ENCODE measurements at regions not wholly inside any gene's neighbourhood (a gene's known extent, or its start where the extent isn't known, plus 50 kb on each side); places are given as distances from the start of the nearest gene placed in this dataset.

- Histone ChIP-seq H3K36me3 (ENCODE audit: control insufficient read depth in 1 of 2, insufficient read depth in 2 of 2, low read length in 2 of 2) (no peaks in the 10 kb centered on the region), H3K27me3 (ENCODE audit: low read depth, low read length) (no peaks in the 10 kb centered on the region), H3K4me3 (ENCODE audit: low read depth in 1 of 2, low read length in 2 of 2) (no peak overlapping the region), H3K4me1 (ENCODE audit: control insufficient read depth in 1 of 2, insufficient read depth in 2 of 2, low read length in 2 of 2) (no peaks in the 10 kb centered on the region), H3K27ac (ENCODE audit: low read length) (no peak overlapping the region), H3K9me3 (ENCODE audit: control insufficient read depth in 1 of 2, low read length in 2 of 2) (no peaks in the 10 kb centered on the region)
These were observed 193.0 kb upstream of the BTG1 start for GRCh38 chr12:92338671-92339070.

GRCh38 chr12:92338102-92338501, 192.5 kb upstream of the BTG1 start:
- H3K27ac ChIP-seq (ENCODE audit: low read length) = no peak overlapping the region
- no peaks in the 10 kb centered on the region for H3K4me1 ChIP-seq (ENCODE audit: control insufficient read depth in 1 of 2, insufficient read depth in 2 of 2, low read length in 2 of 2)
- no peaks in the 10 kb centered on the region for H3K36me3 ChIP-seq (ENCODE audit: control insufficient read depth in 1 of 2, insufficient read depth in 2 of 2, low read length in 2 of 2)
- no peaks in the 10 kb centered on the region for H3K9me3 ChIP-seq (ENCODE audit: control insufficient read depth in 1 of 2, low read length in 2 of 2)
- no peak overlapping the region for H3K4me3 ChIP-seq (ENCODE audit: low read depth in 1 of 2, low read length in 2 of 2)
- no peaks in the 10 kb centered on the region for H3K27me3 ChIP-seq (ENCODE audit: low read depth, low read length)

GRCh38 chr12:92337128-92337527, 191.5 kb upstream of the BTG1 start:
- Histone ChIP-seq H3K4me3 (ENCODE audit: low read depth in 1 of 2, low read length in 2 of 2) (no peak overlapping the region), H3K27me3 (ENCODE audit: low read depth, low read length) (no peaks in the 10 kb centered on the region), H3K36me3 (ENCODE audit: control insufficient read depth in 1 of 2, insufficient read depth in 2 of 2, low read length in 2 of 2) (no peaks in the 10 kb centered on the region), H3K9me3 (ENCODE audit: control insufficient read depth in 1 of 2, low read length in 2 of 2) (no peaks in the 10 kb centered on the region), H3K4me1 (ENCODE audit: control insufficient read depth in 1 of 2, insufficient read depth in 2 of 2, low read length in 2 of 2) (no peaks in the 10 kb centered on the region), H3K27ac (ENCODE audit: low read length) (no peak overlapping the region)

GRCh38 chr12:92336641-92337040, 191.0 kb upstream of the BTG1 start:
- no peaks in the 10 kb centered on the region for H3K27me3 ChIP-seq (ENCODE audit: low read depth, low read length)
- no peaks in the 10 kb centered on the region for H3K9me3 ChIP-seq (ENCODE audit: control insufficient read depth in 1 of 2, low read length in 2 of 2)
- no peak overlapping the region for H3K4me3 ChIP-seq (ENCODE audit: low read depth in 1 of 2, low read length in 2 of 2)
- no peaks in the 10 kb centered on the region for H3K36me3 ChIP-seq (ENCODE audit: control insufficient read depth in 1 of 2, insufficient read depth in 2 of 2, low read length in 2 of 2)
- H3K27ac ChIP-seq (ENCODE audit: low read length) = no peak overlapping the region
- no peaks in the 10 kb centered on the region for H3K4me1 ChIP-seq (ENCODE audit: control insufficient read depth in 1 of 2, insufficient read depth in 2 of 2, low read length in 2 of 2)

GRCh38 chr12:92335831-92336230, 190.2 kb upstream of the BTG1 start:
- Histone ChIP-seq H3K4me1 (ENCODE audit: control insufficient read depth in 1 of 2, insufficient read depth in 2 of 2, low read length in 2 of 2) (no peaks in the 10 kb centered on the region), H3K27me3 (ENCODE audit: low read depth, low read length) (no peaks in the 10 kb centered on the region), H3K27ac (ENCODE audit: low read length) (no peak overlapping the region)

GRCh38 chr12:92334552-92334951, 188.9 kb upstream of the BTG1 start:
- Histone ChIP-seq H3K36me3 (ENCODE audit: control insufficient read depth in 1 of 2, insufficient read depth in 2 of 2, low read length in 2 of 2) (no peaks in the 10 kb centered on the region), H3K4me1 (ENCODE audit: control insufficient read depth in 1 of 2, insufficient read depth in 2 of 2, low read length in 2 of 2) (no peaks in the 10 kb centered on the region), H3K27ac (ENCODE audit: low read length) (no peak overlapping the region), H3K27me3 (ENCODE audit: low read depth, low read length) (no peaks in the 10 kb centered on the region), H3K9me3 (ENCODE audit: control insufficient read depth in 1 of 2, low read length in 2 of 2) (no peaks in the 10 kb centered on the region), H3K4me3 (ENCODE audit: low read depth in 1 of 2, low read length in 2 of 2) (no peak overlapping the region)

More at GRCh38 chr12:92335831-92336230, 190.2 kb upstream of the BTG1 start:
- Histone ChIP-seq H3K36me3 (ENCODE audit: control insufficient read depth in 1 of 2, insufficient read depth in 2 of 2, low read length in 2 of 2) (no peaks in the 10 kb centered on the region), H3K4me3 (ENCODE audit: low read depth in 1 of 2, low read length in 2 of 2) (no peak overlapping the region), H3K9me3 (ENCODE audit: control insufficient read depth in 1 of 2, low read length in 2 of 2) (no peaks in the 10 kb centered on the region)

- Histone ChIP-seq H3K36me3 (ENCODE audit: control insufficient read depth in 1 of 2, insufficient read depth in 2 of 2, low read length in 2 of 2) (no peaks in the 10 kb centered on the region), H3K4me1 (ENCODE audit: control insufficient read depth in 1 of 2, insufficient read depth in 2 of 2, low read length in 2 of 2) (no peaks in the 10 kb centered on the region), H3K9me3 (ENCODE audit: control insufficient read depth in 1 of 2, low read length in 2 of 2) (no peaks in the 10 kb centered on the region), H3K27me3 (ENCODE audit: low read depth, low read length) (no peaks in the 10 kb centered on the region), H3K27ac (ENCODE audit: low read length) (no peak overlapping the region), H3K4me3 (ENCODE audit: low read depth in 1 of 2, low read length in 2 of 2) (no peak overlapping the region)
These were observed 186.9 kb upstream of the BTG1 start for GRCh38 chr12:92332552-92332951.

GRCh38 chr12:92331383-92331782, 185.7 kb upstream of the BTG1 start:
- no peaks in the 10 kb centered on the region for H3K36me3 ChIP-seq (ENCODE audit: control insufficient read depth in 1 of 2, insufficient read depth in 2 of 2, low read length in 2 of 2)
- no peak overlapping the region for H3K27ac ChIP-seq (ENCODE audit: low read length)
- no peaks in the 10 kb centered on the region for H3K9me3 ChIP-seq (ENCODE audit: control insufficient read depth in 1 of 2, low read length in 2 of 2)
- H3K4me1 ChIP-seq (ENCODE audit: control insufficient read depth in 1 of 2, insufficient read depth in 2 of 2, low read length in 2 of 2) = no peaks in the 10 kb centered on the region
- no peak overlapping the region for H3K4me3 ChIP-seq (ENCODE audit: low read depth in 1 of 2, low read length in 2 of 2)
- no peaks in the 10 kb centered on the region for H3K27me3 ChIP-seq (ENCODE audit: low read depth, low read length)

GRCh38 chr12:92330654-92331053, 185.0 kb upstream of the BTG1 start:
- H3K36me3 ChIP-seq (ENCODE audit: control insufficient read depth in 1 of 2, insufficient read depth in 2 of 2, low read length in 2 of 2) = no peaks in the 10 kb centered on the region
- no peaks in the 10 kb centered on the region for H3K27me3 ChIP-seq (ENCODE audit: low read depth, low read length)
- no peaks in the 10 kb centered on the region for H3K9me3 ChIP-seq (ENCODE audit: control insufficient read depth in 1 of 2, low read length in 2 of 2)
- no peak overlapping the region for H3K4me3 ChIP-seq (ENCODE audit: low read depth in 1 of 2, low read length in 2 of 2)
- H3K4me1 ChIP-seq (ENCODE audit: control insufficient read depth in 1 of 2, insufficient read depth in 2 of 2, low read length in 2 of 2) = no peaks in the 10 kb centered on the region
- H3K27ac ChIP-seq (ENCODE audit: low read length) = no peak overlapping the region

GRCh38 chr12:92326877-92327276, 181.2 kb upstream of the BTG1 start:
- H3K27ac ChIP-seq (ENCODE audit: low read length) = no peak overlapping the region
- no peaks in the 10 kb centered on the region for H3K27me3 ChIP-seq (ENCODE audit: low read depth, low read length)
- H3K36me3 ChIP-seq (ENCODE audit: control insufficient read depth in 1 of 2, insufficient read depth in 2 of 2, low read length in 2 of 2) = no peaks in the 10 kb centered on the region
- H3K4me1 ChIP-seq (ENCODE audit: control insufficient read depth in 1 of 2, insufficient read depth in 2 of 2, low read length in 2 of 2) = no peaks in the 10 kb centered on the region
- no peak overlapping the region for H3K4me3 ChIP-seq (ENCODE audit: low read depth in 1 of 2, low read length in 2 of 2)
- H3K9me3 ChIP-seq (ENCODE audit: control insufficient read depth in 1 of 2, low read length in 2 of 2) = no peaks in the 10 kb centered on the region

- Histone ChIP-seq H3K4me1 (ENCODE audit: control insufficient read depth in 1 of 2, insufficient read depth in 2 of 2, low read length in 2 of 2) (no peaks in the 10 kb centered on the region), H3K9me3 (ENCODE audit: control insufficient read depth in 1 of 2, low read length in 2 of 2) (peaks cover 0 to 4% of the 10 kb centered on the region in 2 donors), H3K27ac (ENCODE audit: low read length) (no peak overlapping the region), H3K27me3 (ENCODE audit: low read depth, low read length) (no peaks in the 10 kb centered on the region), H3K4me3 (ENCODE audit: low read depth in 1 of 2, low read length in 2 of 2) (no peak overlapping the region), H3K36me3 (ENCODE audit: control insufficient read depth in 1 of 2, insufficient read depth in 2 of 2, low read length in 2 of 2) (no peaks in the 10 kb centered on the region)
These were observed 179.3 kb upstream of the BTG1 start for GRCh38 chr12:92324849-92325500.

GRCh38 chr12:92312463-92312964, 166.9 kb upstream of the BTG1 start:
- no peaks in the 10 kb centered on the region for H3K4me1 ChIP-seq (ENCODE audit: control insufficient read depth in 1 of 2, insufficient read depth in 2 of 2, low read length in 2 of 2)
- H3K27ac ChIP-seq (ENCODE audit: low read length) = no peak overlapping the region
- no peak overlapping the region for H3K4me3 ChIP-seq (ENCODE audit: low read depth in 1 of 2, low read length in 2 of 2)
- no peaks in the 10 kb centered on the region for H3K36me3 ChIP-seq (ENCODE audit: control insufficient read depth in 1 of 2, insufficient read depth in 2 of 2, low read length in 2 of 2)
- H3K9me3 ChIP-seq (ENCODE audit: control insufficient read depth in 1 of 2, low read length in 2 of 2) = no peaks in the 10 kb centered on the region
- no peaks in the 10 kb centered on the region for H3K27me3 ChIP-seq (ENCODE audit: low read depth, low read length)

Measured in muscle layer of duodenum (tissue), 2 donors.